B cell (primary cell): ENCODE measurements at regions not wholly inside any gene's neighbourhood (a gene's known extent, or its start where the extent isn't known, plus 50 kb on each side); places are given as distances from the start of the nearest gene placed in this dataset.

Source experiments
- ATAC-seq: fragments of 200-7000 bp; cut with Tn5 transposase; one replicate; pipeline ENCODE4 v1.10.0; 2021; ENCODE audit warnings: low read depth, mild to moderate bottlenecking, moderate number of reproducible peaks, moderate library complexity
- CTCF ChIA-PET: fragments of 350-600 bp; sonication (Branson Sonifier 250); formaldehyde crosslinking; loops from one replicate; lab custom pipeline; 2021; ENCODE audit warnings: antibody characterized with exemption, inconsistent platforms; lab: Charles Lee
- POLR2A ChIA-PET: fragments of 350-600 bp; sonication (Branson Sonifier 250); formaldehyde crosslinking; loops from one replicate; lab custom pipeline; 2021; ENCODE audit warnings: antibody characterized with exemption; lab: Charles Lee
- DNase-seq: peaks from one replicate; pipeline ENCODE4 v3.0.0; 2013
- H2AFZ ChIP-seq: 2 replicates; pipeline ENCODE4 v1.6.1; 2012; ENCODE audit warnings: mild to moderate bottlenecking, low read depth, low read length; ENCODE audit not compliant: insufficient read depth, poor library complexity, severe bottlenecking
- H3K27ac ChIP-seq, 2 donors: 1 replicate in 1 of 2; 2 replicates in 1 of 2; pipeline ENCODE4 v1.5.1; 2012 to 2013; ENCODE audit warnings: low read length in 2 of 2, mild to moderate bottlenecking in 2 of 2, moderate library complexity in 1 of 2
- H3K27me3 ChIP-seq, 4 experiments: fragments of 200-600 bp in 1 of 4; sonication (generic) in 1 of 4; replicated peaks in 1 of 4; 1 replicate in 2 of 4; 2 replicates in 2 of 4; pipeline versions ENCODE4 v1.6.1 to v1.7.0; 2013 to 2016; ENCODE audit warnings: low read length in 3 of 4, mild to moderate bottlenecking in 2 of 4, mixed read lengths in 1 of 4, moderate library complexity in 1 of 4; ENCODE audit not compliant: insufficient read depth in 4 of 4, control insufficient read depth in 3 of 4; ENCODE audit errors: control extremely low read depth in 1 of 4
- H3K36me3 ChIP-seq, 2 experiments: replicated peaks in 1 of 2; 1 replicate in 1 of 2; 2 replicates in 1 of 2; pipeline versions ENCODE4 v1.6.1 to v1.7.1; 2013; ENCODE audit warnings: low read length in 1 of 2; ENCODE audit not compliant: insufficient read depth in 2 of 2, control insufficient read depth in 1 of 2; ENCODE audit errors: control extremely low read depth in 1 of 2, extremely low read depth in 1 of 2
- H3K4me1 ChIP-seq, 2 donors: fragments of 200-600 bp in 1 of 2; sonication (generic) in 1 of 2; 1 replicate in 1 of 2; 2 replicates in 1 of 2; pipeline versions ENCODE4 v1.5.1 to v1.6.1; 2013 to 2017; ENCODE audit warnings: low read length in 2 of 2; ENCODE audit not compliant: control insufficient read depth in 2 of 2, insufficient read depth in 2 of 2
- H3K4me2 ChIP-seq: replicated peaks from 2 replicates; pipeline ENCODE3; 2012; ENCODE audit warnings: mild to moderate bottlenecking, low read depth, low read length; ENCODE audit not compliant: poor library complexity, severe bottlenecking
- H3K4me3 ChIP-seq, 5 experiments: fragments of 200-600 bp in 1 of 5; sonication (generic) in 1 of 5; 1 replicate in 3 of 5; 2 replicates in 2 of 5; pipeline versions ENCODE4 v1.5.1 to v1.7.0; 2011 to 2016; ENCODE audit warnings: low read length in 4 of 5, mild to moderate bottlenecking in 4 of 5, low read depth in 2 of 5, control low read depth in 1 of 5, moderate library complexity in 1 of 5; ENCODE audit not compliant: insufficient read depth in 1 of 5; ENCODE audit errors: control extremely low read depth in 1 of 5, extremely low read depth in 1 of 5
- H3K79me2 ChIP-seq: fragments of 200-600 bp; sonication (generic); one replicate; pipeline ENCODE4 v1.6.0; 2016; ENCODE audit warnings: low read length; ENCODE audit not compliant: control insufficient read depth, insufficient read depth
- H3K9ac ChIP-seq: fragments of 200-600 bp; sonication (generic); 2 replicates; pipeline ENCODE4 v1.6.1; 2017; ENCODE audit warnings: mild to moderate bottlenecking, low read length, moderate library complexity
- H3K9me3 ChIP-seq, 3 donors: one replicate each; pipeline versions ENCODE4 v1.6.1 to v1.7.1; 2013; ENCODE audit warnings: low read length in 2 of 3; ENCODE audit not compliant: control insufficient read depth in 2 of 3, insufficient read depth in 1 of 3; ENCODE audit errors: control extremely low read depth in 1 of 3
- H4K20me1 ChIP-seq: 2 replicates; pipeline ENCODE4 v1.6.0; 2012; ENCODE audit warnings: mild to moderate bottlenecking, low read length; ENCODE audit not compliant: insufficient read depth, control insufficient read depth, poor library complexity, severe bottlenecking
- H3K27ac Mint-ChIP-seq: one replicate; pipeline ENCODE4 v1.8.0; 2021; ENCODE audit warnings: mixed read lengths
- H3K27me3 Mint-ChIP-seq: one replicate; pipeline ENCODE4 v1.8.0; 2021; ENCODE audit warnings: mixed read lengths
- H3K4me1 Mint-ChIP-seq: one replicate; pipeline ENCODE4 v1.8.0; 2021; ENCODE audit warnings: mixed read lengths
- H3K4me3 Mint-ChIP-seq: one replicate; pipeline ENCODE4 v1.8.0; 2021; ENCODE audit warnings: mixed read lengths
- H3K9me3 Mint-ChIP-seq: one replicate; pipeline ENCODE4 v1.8.0; 2022; ENCODE audit warnings: mixed read lengths; ENCODE audit not compliant: insufficient read depth
- EZH2 ChIP-seq: IDR thresholded peaks from 2 replicates; pipeline ENCODE4 v1.6.1; 2012; ENCODE audit warnings: borderline replicate concordance, low read depth, mild to moderate bottlenecking, moderate library complexity, low read length; ENCODE audit not compliant: insufficient read depth, poor library complexity, severe bottlenecking
- WGBS: methylation state at CpG from one replicate; pipeline ENCODE4 v1.1.5; 2013; ENCODE audit warnings: missing lambda C conversion rate; ENCODE audit not compliant: insufficient coverage; 5-methylcytosine and 5-hydroxymethylcytosine counted together
- intact Hi-C: fragments of 100-400 bp; cut with micrococcal nuclease; formaldehyde crosslinking; loops from one replicate; pipeline ENCODE4 v1.10.0; 2022
- TF ChIP-seq, protein P1 (sequence below): fragments of 200-600 bp; IDR thresholded peaks from one replicate; pipeline ENCODE4 v1.8.0; 2022; ENCODE audit warnings: antibody characterized with exemption, mild to moderate bottlenecking

DNA sequence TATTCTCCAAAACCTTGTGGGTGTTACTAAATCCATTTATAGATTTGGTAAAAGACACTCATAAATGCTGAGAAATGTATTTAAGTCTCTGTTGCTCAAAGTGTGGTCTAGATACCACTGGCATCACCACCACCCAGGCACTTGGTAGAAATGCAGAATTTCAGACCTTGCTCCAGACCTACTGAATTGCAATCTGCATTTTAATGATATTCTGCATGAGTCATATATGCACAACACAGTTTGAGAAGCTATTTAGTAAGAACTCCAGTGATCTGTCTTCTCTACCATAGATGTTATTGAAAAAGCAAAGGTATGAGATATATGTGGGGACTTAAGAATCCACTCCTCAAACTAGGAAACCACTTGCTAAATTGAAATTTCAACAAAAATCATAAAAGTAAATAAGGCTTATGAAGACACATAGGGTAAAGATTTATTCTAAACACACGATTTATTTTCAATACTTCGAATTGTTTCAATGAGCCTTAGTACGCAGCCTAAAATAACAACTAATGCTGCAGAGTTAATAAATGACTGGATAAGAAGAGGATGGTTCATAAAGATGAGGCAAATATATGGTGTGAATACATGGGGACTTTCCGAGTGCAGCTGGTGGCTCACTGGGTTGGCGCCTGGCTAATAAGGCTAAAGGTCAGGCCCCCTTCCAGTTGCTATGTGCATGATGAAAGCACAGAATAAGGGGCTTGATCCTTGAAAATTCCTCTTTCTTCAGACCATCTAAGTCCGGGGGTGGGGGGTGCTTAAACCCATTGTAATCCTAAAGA lies 813.3 kb downstream of the NR2F2 start:
- H3K4me2 ChIP-seq, result no peak overlapping the region
- no peak overlapping the region for H3K9ac ChIP-seq
- no peak overlapping the region for H2AFZ ChIP-seq
- no peaks in the 10 kb centered on the region for H3K27me3 ChIP-seq
- intact Hi-C loops, result no loop called here
- H3K4me1 ChIP-seq, result no peaks in the 10 kb centered on the region
- H3K9me3 ChIP-seq, result no peaks in the 10 kb centered on the region
- Mint-ChIP-seq H3K27ac (no peak overlapping the region), H3K9me3 (peaks cover 8% of the 10 kb centered on the region), H3K4me1 (no peaks in the 10 kb centered on the region), H3K27me3 (no peaks in the 10 kb centered on the region), H3K4me3 (no peak overlapping the region)
- ChIA-PET POLR2A (no interaction called here), CTCF (no interaction called here)
- no peaks in the 10 kb centered on the region for H3K79me2 ChIP-seq
- H3K36me3 ChIP-seq, result no peaks in the 10 kb centered on the region
- 90% methylated on average over 2 of the region's 6 CpGs for WGBS
- TF ChIP-seq, protein P1, sequence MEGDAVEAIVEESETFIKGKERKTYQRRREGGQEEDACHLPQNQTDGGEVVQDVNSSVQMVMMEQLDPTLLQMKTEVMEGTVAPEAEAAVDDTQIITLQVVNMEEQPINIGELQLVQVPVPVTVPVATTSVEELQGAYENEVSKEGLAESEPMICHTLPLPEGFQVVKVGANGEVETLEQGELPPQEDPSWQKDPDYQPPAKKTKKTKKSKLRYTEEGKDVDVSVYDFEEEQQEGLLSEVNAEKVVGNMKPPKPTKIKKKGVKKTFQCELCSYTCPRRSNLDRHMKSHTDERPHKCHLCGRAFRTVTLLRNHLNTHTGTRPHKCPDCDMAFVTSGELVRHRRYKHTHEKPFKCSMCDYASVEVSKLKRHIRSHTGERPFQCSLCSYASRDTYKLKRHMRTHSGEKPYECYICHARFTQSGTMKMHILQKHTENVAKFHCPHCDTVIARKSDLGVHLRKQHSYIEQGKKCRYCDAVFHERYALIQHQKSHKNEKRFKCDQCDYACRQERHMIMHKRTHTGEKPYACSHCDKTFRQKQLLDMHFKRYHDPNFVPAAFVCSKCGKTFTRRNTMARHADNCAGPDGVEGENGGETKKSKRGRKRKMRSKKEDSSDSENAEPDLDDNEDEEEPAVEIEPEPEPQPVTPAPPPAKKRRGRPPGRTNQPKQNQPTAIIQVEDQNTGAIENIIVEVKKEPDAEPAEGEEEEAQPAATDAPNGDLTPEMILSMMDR, result no peak
- no peak for TF ChIP-seq EZH2
- DNase-seq (no peak), ATAC-seq (no peak)
- H3K4me3 ChIP-seq, result no peak overlapping the region
- H3K27ac ChIP-seq, result no peak overlapping the region
- no peaks in the 10 kb centered on the region for H4K20me1 ChIP-seq

DNA sequence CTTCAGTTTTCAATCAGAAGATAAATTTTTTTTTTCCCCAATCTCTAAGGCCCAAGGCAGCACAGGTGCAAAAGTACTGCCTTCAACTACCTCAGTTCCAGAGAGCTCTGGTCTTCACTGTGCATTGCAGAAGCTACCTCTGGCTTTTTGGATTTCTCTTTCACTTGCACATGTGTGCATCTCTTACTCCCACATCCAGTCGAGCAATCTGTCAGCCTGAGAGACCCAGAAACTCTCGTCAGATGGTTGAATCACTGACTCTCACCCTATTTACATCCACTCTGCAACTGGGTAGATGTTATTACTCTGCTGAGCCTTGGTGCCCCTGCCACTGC lies 813.8 kb downstream of the NR2F2 start:
- H2AFZ ChIP-seq, result no peak overlapping the region
- no peak for ATAC-seq
- no peak overlapping the region for H3K4me3 Mint-ChIP-seq

More for the DNA sequence above, 813.8 kb downstream of the NR2F2 start:
- no peak overlapping the region for H3K9ac ChIP-seq
- TF ChIP-seq, protein P1, result no peak
- TF ChIP-seq EZH2, result no peak
- H4K20me1 ChIP-seq, result no peaks in the 10 kb centered on the region
- DNase-seq, result no peak
- H3K4me1 Mint-ChIP-seq, result no peaks in the 10 kb centered on the region
- H3K9me3 Mint-ChIP-seq, result peaks cover 8% of the 10 kb centered on the region
- no peaks in the 10 kb centered on the region for H3K27me3 ChIP-seq
- H3K36me3 ChIP-seq, result no peaks in the 10 kb centered on the region
- POLR2A ChIA-PET, result no interaction called here
- H3K27ac ChIP-seq, result no peak overlapping the region
- no peaks in the 10 kb centered on the region for H3K27me3 Mint-ChIP-seq
- no peaks in the 10 kb centered on the region for H3K4me1 ChIP-seq
- peaks cover 0 to 2% (median 0%) of the 10 kb centered on the region in 3 donors for H3K9me3 ChIP-seq
- H3K4me3 ChIP-seq, result no peak overlapping the region
- H3K4me2 ChIP-seq, result no peak overlapping the region
- no peak overlapping the region for H3K27ac Mint-ChIP-seq
- H3K79me2 ChIP-seq, result no peaks in the 10 kb centered on the region
- CTCF ChIA-PET, result no interaction called here
- intact Hi-C loops, result no loop called here
- 68% methylated on average over 2 of the region's 2 CpGs for WGBS
